NCI-H1417 treated with DMSO at 0.1 percent for 48 hours (cell line): ENCODE measurements at regions not wholly inside any gene's neighbourhood (a gene's known extent, or its start where the extent isn't known, plus 50 kb on each side); places are given as distances from the start of the nearest gene placed in this dataset.
A peak's percentile ranks its signal among the peaks of the same experiment; 100 is the strongest.
"Not testable (repeated sequence)": the region's sequence is repeated elsewhere in the genome, so short reads cannot be mapped to it uniquely, and the experiment has no call there.

Source experiments
- DNase-seq: peaks from one replicate; lab custom pipeline; 2025; lab: John Stamatoyannopoulos, UW

DNA sequence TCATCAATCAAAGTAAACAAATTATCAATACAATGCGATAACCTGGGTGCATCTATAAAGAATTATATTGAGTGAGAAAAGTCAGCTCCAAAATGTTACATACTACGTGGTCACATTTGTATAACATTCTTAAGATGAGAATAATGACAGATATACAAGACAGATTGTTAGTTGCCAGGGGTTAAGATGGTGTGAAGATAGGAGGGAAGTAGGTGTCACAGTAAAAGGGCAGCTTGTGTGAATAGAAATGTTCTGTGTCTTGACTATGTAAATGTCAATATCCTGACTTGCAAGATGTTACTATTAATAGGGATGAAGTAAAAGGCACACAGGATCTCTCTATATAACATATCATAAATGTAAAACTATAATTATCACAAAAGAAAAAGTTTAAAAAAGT lies 611.2 kb upstream of the SPRY2 start:
- no peak for DNase-seq

DNA sequence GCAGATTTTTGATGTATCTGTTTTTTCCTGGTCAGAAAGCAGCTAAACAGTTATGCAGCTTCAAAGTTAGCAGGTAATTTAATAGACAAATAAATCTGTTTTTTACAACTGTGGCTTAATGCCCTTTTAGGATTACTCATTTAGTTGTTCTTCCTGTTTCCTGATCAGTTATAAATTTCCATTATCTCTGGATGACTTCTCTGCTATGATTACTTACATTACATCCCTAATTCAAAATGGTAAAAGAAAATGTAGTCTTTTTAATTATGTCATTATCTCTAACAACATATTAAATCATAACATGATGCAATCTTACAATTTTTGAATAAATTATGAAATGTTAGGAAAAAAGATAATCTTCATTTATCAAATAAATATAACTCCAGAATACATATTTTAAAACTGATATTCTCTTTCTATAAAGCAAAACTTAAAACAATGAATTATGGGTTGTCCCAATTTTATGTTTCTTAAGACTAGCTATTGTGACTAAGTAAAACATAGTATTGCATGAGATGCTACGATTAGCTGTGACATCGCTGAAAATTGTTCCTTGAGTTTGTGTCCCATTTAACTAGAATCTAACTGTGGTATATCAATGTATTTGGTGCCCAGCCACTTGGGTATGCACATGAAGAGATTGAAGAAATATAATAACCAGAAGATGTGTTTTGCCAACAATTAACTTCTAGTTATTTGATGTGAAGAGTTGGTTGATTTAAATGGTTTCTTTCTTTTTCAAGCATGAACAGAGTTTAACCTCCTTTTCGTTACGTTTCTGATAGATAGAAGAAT lies 605.3 kb upstream of the SPRY2 start:
- DNase-seq, result no peak

DNA sequence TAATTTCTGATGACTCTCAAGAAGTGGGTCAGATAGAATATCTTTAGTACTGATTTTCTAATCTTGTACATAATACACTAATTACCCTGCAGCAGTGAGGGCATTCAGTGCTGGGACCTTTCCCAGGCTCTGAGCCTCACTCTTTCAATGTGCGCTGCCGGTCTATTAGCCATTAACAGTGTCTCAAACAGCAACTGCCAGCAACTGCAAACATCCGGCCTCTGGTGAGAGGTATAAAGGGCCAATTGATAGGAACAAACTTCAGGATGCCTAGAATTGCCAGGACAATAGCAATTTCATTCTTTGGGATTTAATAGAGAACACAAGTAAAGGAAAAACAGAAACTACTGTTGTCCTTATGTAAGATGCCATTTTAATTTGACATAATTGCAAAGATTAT lies 604.4 kb upstream of the SPRY2 start:
- DNase-seq, result no peak

DNA sequence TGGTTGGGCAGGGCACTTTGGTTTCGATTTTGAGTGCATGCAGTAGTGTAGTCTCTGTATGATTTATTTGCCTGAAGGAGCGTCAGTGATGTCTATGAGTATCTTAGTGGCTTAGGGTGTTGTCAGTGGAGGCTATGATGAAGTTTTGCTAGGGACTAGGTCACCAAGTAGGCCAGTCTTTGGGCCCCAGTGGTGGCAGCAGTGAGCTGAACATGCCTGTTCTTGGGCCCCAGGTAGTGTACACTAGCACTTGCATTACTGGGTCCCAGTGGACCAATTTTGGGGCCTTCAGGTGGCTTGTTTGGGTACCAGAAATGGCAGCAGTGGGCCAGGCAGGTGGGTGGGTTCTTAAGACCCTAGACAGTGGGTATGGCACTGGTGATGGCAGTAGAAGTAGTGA lies 598.7 kb upstream of the SPRY2 start:
- no peak for DNase-seq

DNA sequence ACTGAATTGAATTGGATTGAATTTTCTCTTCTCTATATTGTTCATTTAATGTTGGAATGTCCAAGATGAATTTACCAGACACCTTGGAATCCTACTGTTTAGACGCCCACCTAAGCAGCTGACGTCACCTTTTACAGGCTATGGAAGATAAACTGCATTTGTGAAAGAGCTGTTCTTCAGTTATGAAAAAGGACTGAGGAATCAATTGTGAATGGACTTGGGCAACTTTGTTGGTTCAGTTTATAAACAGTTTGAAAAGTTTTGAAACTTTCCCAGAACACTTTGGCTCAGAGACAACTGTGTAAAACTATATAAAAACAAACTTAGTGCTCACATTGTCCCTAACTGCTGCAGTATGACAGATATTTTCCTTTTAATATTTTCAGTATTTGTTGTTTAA lies 590.8 kb upstream of the SPRY2 start:
- no peak for DNase-seq

DNA sequence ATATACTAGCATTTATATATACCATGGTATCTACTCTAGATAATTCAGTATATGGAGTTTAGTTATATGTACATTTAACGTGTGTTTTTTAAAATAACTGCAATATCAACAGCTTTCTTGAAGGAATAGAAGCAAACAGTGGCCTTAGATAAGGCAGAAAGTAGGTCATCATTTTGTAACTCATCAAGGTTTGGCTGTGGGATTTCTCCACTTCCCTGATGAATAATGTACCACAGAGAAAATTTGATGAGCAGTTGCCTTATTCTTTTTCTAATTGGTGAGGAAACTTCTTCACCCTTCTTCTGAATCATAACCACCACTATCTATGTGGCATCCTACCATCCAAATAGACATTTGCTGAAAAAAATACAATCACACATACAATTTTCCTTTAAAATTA lies 590.2 kb upstream of the SPRY2 start:
- no peak for DNase-seq

DNA sequence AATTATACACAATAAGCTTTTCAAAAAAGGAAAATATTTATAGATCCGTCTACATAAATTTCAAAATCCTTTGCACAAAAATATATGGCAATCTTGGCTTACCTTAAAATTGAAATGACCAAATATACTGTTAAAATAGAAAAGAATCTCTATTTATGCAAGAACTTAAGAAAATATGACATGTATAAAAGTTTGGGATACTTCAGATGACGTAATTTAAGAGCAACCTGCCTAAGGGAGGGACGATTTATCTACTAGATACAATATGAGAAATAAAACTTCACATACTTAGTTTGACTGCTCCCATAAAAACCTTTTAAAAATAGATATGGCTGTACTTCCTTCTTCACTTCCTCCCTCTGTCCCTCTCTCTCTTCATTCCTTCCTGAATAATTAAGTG lies 587.3 kb upstream of the SPRY2 start:
- no peak for DNase-seq

DNA sequence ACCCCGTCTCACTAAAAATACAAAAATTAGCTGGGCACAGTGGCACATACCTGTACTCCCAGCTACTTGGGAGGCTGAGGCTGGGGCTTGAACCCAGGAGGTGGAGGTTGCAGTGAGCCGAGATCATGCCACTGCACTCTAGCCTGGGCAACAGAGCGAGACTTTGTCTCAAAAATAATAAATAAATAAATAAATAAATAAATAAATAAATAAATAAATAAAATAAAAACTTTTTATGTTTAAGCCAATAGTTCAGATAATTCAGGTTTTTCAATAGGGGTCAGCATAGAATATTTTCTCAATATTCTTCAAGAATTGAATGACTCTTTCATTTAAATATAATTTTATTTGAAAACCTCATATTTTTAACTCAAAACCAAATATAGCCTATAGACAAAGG lies 585.1 kb upstream of the SPRY2 start:
- DNase-seq, result not testable (repeated sequence)

DNA sequence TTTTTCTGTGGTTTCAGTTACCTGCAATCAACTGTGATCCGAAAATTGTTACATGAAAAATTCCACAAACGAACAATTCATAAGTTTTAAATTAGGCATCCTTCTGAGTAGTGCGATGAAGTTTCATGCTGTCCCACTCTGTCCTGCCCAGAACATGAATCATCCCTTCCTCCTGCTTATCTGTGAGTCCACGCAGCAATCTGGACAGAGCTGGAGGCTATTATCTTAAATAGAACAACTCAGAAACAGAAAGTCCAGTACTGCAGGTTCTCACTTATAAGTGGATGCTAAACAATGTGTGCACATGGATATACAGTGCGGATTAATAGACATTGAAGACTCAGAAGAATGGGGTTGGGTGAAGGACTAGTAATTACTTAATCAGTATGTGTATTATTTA lies 583.7 kb upstream of the SPRY2 start:
- DNase-seq, result no peak

DNA sequence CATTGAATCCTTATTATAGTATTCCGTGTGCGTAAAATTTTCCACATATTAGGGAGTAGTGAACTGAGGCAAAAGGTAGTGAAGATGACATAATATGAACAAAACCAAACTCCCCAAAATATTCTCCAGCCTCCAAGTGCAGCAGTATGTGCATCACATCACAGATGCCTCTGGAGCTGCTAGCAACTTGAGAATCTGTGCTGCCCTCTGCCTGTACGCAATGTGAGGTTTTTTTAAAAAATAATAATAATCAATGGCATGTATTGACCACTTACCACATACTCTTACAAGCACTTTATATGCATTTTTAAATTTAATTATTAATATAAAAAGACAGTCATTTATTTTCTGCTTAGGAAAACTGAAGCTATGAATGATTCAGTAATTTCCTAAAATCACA lies 583.0 kb upstream of the SPRY2 start:
- DNase-seq, result peak; percentile 6

DNA sequence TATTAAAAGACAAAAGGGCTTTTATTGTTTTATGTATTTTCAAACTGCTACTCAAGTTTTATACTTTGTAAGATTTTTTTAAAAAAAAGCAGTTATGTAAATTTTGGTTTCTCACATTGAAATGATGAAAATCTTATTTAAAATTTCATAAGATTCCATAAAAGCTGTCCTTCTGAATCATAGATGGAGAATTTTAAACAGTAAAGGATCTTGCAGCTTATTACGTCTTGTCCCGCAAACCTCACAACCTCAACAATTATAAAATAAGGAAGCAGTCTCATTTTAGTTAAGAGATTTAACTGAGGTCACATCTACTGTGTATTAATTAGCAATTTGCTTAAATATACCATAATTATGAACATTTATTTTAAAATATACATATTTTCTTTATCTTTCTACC lies 581.0 kb upstream of the SPRY2 start:
- DNase-seq, result no peak

DNA sequence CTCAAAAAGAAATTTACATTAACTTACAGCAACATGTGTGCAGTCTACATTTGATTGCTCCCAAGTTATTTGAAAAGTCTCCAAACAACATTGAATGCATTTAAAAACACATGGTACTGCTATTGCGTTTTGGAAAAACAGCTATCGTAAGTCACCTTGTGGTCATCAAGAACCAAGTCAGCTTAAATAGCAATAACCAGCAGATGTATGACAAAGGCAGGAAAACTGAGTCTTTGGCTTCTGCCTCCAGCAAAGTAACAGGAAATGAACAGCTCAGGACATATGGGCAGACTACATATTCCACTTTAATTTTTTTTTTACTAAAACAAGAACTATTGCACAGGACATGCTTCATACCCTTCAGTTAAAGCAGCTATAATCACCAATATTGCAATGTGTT lies 580.6 kb upstream of the SPRY2 start:
- DNase-seq, result no peak

DNA sequence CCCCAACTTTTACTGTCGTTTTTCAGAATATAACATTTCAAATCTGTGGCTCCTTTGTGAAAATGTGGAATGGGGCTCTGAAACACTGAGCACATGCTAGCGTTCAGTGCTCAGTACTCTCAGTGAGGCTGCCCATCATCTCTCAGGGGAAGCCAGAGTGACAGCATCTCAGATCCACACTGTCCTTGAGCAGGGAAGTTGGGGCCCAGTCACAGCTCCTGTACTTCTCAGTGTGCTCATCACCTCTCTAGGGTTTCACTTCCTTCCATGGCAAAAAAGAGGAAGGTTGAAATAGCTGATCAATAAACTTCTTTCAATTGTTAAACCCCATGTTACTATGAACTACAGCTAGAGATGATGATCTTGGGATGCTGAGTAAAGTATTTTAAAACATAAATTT lies 565.9 kb upstream of the SPRY2 start:
- no peak for DNase-seq

DNA sequence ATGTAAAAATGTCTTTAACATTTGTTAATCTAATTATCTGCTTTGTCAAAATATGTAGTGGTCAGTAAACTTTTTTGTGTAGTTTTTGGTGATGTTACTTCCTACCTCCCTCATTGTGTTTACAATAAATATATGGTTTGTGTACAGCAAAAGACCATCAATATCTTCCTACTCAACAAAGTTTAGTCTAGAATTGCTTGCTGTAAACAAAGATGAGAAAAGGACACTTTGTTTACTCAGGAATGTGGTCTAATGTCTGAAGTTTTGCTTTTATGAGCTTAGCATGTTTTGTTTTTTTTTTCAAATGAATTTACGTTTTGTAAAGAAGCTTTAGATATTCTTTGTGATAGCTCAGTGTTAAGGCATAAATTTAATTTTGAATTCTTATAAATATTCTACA lies 563.5 kb upstream of the SPRY2 start:
- DNase-seq, result no peak

DNA sequence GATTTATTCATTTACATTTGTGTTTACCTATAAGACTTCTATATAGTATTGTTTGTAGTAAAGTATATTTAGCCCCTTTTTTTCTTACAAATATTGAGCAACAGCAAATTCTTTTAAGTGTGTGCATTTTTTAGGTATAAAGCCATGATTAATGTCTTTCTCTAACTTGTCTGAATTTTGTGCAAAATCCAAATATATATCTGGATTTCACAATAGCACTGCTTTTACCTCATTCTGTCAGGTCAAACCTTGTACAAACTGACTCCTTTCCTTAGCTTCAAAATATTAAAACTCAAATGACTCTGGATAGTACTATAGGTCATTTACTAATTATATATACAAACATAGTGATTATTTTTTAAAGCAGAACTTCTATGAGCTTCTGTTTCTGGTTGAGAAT lies 563.0 kb upstream of the SPRY2 start:
- no peak for DNase-seq

DNA sequence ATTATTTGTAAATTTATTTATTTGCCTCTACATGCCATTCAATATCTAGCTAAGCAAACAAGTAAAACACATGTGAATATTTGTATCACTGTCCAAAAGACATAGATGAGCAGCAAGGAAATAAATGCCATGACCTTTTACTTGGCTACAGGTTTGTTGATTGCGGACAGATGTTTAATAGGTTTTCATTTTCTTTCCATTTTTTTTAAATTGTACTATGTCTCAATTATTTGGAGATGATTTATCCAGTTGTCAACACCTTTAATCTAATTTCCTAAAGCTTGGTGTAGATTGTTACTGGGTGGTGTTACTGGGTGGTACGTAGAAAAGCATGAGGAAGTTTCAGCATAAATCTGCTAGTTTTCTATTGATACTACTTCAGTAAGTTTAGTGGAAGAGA lies 560.6 kb upstream of the SPRY2 start:
- no peak for DNase-seq

DNA sequence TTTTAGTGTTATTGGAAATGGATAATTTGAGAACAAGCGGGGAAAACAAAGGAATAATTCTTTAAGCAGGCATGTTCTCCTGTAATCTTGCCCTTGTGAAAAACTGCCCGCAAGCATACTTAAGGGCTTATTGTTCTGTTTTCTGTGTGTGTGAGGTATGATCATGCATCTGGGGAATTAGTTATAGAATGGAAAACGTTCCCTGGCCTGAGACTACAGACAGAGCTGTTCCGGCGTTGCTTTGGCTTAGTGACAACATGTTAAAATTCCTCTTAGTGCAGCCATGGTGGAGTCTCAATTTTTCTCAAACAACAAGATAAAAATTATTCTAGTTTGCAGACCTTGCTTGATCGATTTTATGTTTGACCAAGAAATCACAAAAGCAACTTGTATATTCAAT lies 560.2 kb upstream of the SPRY2 start:
- DNase-seq, result no peak

DNA sequence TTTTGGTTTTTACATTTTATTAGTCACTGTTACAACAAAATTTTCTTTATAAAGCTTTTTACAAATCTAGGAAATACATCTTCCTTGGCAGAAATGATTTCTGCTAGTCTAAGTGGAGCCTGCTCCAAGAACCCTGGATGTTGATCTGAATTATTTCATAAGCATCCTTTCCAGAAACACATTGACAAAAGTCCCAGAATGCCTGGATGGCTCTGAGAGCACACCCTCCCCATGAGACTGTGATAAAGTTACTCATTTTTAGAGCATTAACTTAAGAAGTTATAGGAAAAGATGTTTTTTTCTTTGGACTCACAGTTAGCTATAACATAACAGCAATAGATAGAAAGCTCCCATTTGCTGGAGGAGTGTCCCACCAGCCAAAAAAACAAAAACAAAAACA lies 559.6 kb upstream of the SPRY2 start:
- DNase-seq, result no peak

DNA sequence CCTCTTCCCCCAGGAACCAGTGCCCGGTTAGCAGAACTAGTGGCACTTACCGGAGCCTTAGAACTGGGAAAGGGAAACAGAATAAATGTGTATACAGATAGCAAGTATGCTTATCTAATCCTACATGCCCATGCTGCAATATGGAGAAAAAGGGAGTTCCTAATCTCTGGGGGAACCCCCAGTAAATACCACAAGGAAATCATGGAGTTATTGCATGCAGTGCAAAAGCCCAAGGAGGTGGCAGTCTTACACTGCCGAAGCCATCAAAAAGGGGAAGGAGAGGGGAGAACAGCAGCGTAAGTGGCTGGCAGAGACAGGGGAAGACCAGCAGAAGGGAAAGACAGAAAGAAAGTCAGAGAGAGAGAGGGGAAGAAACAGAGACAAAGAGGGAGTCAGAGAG lies 556.7 kb upstream of the SPRY2 start:
- not testable (repeated sequence) for DNase-seq

DNA sequence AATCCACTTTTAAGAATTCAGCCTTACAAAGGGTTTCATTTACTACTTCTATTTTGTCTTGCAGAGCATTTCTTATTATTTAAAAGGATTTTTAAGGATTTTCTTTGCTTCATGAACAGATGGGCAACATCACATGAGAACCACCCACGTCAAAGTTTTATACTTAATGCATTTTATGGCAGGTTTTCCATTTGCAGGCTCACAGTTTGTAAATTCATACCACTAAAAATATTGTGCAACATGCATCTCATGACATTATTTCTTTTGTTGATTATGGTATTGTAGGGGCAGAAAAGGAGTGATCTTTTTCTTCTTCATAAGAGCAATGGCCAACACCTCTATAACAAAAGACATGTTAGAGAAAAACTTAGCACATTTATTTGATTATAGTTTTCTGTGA lies 554.0 kb upstream of the SPRY2 start:
- no peak for DNase-seq

DNA sequence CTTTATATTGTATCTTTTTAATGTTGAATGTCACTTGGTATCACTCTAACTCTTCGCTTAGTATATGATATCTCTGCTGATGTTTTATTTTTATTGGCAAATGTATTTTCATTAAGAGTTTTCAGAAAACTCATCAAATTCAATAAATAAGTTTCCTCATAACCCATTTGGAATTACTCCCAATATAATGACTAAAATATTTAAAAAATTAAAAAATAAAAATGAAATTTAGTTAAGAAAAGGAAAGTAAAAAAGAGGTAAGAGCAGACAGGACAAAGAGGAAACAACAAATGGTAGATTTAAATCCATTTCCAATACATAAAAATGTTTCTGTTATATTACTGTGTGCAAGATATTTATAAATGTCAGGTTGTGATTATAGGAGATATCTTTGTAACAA lies 548.9 kb upstream of the SPRY2 start:
- no peak for DNase-seq

DNA sequence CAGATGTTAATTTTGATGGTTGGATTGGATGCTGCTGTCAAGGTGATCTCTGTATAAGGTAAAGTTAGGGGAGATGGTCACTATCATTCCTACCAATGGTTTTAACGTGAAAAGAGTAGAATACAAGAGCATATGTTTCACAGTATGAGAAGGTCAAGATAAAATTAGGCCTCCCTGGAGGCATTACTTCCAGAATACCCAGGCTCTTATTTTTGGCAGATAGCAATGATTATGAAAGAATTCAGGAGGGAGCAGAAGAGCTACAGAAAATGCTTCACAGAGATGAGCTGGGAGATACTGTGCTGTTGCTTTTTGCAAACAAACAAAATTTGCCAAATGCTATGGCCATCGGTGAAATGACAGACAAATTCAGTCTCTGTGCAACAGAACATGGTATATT lies 547.5 kb upstream of the SPRY2 start:
- no peak for DNase-seq

DNA sequence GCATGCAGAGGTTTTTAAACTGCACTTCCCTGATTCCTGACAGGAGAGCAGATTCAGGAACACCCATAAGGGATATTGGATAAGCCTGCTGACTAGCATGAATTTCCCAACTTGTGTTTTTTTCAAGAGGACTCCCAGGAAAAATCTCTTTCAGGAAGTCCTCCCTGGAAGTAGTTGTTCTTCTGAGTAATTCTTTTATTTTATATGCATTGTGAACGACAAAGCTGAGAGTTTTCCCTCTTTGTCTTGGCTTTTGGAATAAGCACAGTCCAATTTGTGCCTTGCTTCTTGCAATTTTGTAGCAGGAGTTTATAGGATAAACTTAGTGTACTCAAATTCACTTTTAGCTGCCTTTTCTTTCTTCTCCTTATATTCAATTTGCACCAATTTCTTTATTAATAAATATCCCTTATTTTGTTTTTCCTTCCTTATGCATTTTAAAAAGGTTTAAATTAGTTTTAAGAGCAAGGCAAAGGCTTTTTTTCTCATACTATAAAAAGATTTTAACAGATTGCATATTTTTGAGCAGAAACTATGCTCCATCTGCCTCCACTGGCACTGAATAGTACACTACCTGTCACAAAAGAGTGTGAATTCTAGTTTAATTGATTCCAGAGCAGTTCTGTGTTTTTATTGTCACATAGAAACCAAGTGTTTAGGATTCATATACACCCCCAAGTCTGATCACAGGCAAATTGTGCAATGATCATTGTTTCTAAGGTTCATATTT lies 543.3 kb upstream of the SPRY2 start:
- DNase-seq, result no peak

DNA sequence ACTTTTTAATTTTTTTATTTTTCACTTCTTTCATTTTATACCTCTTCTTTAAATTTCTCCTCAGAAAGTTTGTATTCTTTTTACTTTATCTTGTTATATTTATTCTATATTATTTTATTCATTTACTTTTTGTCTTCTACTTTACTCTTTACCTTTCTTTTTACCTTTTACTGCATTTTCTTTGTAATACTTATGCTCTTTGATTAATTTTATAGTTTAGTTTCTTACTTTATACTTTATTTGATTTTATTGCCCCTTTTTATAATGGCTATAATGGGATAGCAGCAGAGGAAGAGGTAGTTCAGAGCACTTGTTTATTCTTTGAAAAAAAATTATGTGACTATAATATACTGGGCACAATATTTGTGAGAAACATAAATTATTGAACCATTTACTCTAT lies 542.6 kb upstream of the SPRY2 start:
- no peak for DNase-seq
